Thyroid gland (tissue), 4 donors: ENCODE measurements at regions not wholly inside any gene's neighbourhood (a gene's known extent, or its start where the extent isn't known, plus 50 kb on each side); places are given as distances from the start of the nearest gene placed in this dataset.

Experiments used
- CTCF ChIP-seq, 6 experiments: fragments of 200-600 bp in 3 of 6; fragments of 450-650 bp in 3 of 6; sonication (generic) in 3 of 6; IDR thresholded peaks; one replicate each; pipeline ENCODE4 v1.5.1; 2016 to 2019; ENCODE audit warnings: antibody characterized with exemption in 6 of 6, mild to moderate bottlenecking in 2 of 6, inconsistent platforms in 1 of 6, moderate library complexity in 1 of 6
- POLR2A ChIP-seq, 2 donors: fragments of 450-650 bp; IDR thresholded peaks; one replicate each; pipeline ENCODE4 v1.6.1; 2017; ENCODE audit warnings: antibody characterized with exemption in 2 of 2, mild to moderate bottlenecking in 2 of 2, moderate library complexity in 1 of 2

GRCh38 chr6:1002989-1003388 is 308.9 kb upstream of the FOXQ1 start:
- TF ChIP-seq CTCF (IDR thresholded peaks at IDR 0.05) (no peak), POLR2A (IDR thresholded peaks at IDR 0.05) (no peak)
